ENCODE measurements at regions not wholly inside any gene's neighbourhood (a gene's known extent, or its start where the extent isn't known, plus 50 kb on each side); places are given as distances from the start of the nearest gene placed in this dataset.

- no peak overlapping the region for H3K9ac ChIP-seq (ENCODE audit: low read length)
- H3K9me3 ChIP-seq (ENCODE audit: low read length) = no peaks in the 10 kb centered on the region
- H3K79me2 ChIP-seq (ENCODE audit: insufficient read depth, low read length) = no peaks in the 10 kb centered on the region
- H3K9me2 ChIP-seq (ENCODE audit: low read depth, low read length) = no peaks in the 10 kb centered on the region
- H2AFZ ChIP-seq (ENCODE audit: low read length) = no peak overlapping the region
- H4K20me1 ChIP-seq (ENCODE audit: insufficient read depth, low read length) = no peaks in the 10 kb centered on the region
- H3K4me2 ChIP-seq (ENCODE audit: low read length) = no peak overlapping the region
- no peaks in the 10 kb centered on the region for H3K36me3 ChIP-seq (ENCODE audit: insufficient read depth, low read length)
- TF ChIP-seq, protein P1, sequence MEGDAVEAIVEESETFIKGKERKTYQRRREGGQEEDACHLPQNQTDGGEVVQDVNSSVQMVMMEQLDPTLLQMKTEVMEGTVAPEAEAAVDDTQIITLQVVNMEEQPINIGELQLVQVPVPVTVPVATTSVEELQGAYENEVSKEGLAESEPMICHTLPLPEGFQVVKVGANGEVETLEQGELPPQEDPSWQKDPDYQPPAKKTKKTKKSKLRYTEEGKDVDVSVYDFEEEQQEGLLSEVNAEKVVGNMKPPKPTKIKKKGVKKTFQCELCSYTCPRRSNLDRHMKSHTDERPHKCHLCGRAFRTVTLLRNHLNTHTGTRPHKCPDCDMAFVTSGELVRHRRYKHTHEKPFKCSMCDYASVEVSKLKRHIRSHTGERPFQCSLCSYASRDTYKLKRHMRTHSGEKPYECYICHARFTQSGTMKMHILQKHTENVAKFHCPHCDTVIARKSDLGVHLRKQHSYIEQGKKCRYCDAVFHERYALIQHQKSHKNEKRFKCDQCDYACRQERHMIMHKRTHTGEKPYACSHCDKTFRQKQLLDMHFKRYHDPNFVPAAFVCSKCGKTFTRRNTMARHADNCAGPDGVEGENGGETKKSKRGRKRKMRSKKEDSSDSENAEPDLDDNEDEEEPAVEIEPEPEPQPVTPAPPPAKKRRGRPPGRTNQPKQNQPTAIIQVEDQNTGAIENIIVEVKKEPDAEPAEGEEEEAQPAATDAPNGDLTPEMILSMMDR (IDR thresholded peaks at IDR 0.05; ENCODE audit: low read length) = no peak
- no peak for TF ChIP-seq EZH2 (IDR thresholded peaks at IDR 0.05; ENCODE audit: borderline replicate concordance, low read length)
- H3K27ac ChIP-seq (ENCODE audit: low read depth, low read length, poor library complexity, severe bottlenecking) = no peak overlapping the region
- H3K27me3 ChIP-seq (ENCODE audit: insufficient read depth, low read length) = no peaks in the 10 kb centered on the region
- H3K4me3 ChIP-seq (ENCODE audit: low read depth, low read length, poor library complexity, severe bottlenecking) = no peak overlapping the region
- no peaks in the 10 kb centered on the region for H3K4me1 ChIP-seq (ENCODE audit: insufficient read depth, low read length, severe bottlenecking)
- H3F3A ChIP-seq (ENCODE audit: insufficient read depth, low read length) = no peaks in the 10 kb centered on the region
Measured at GRCh38 chr3:145177828-145178227, 983.2 kb downstream of the PLOD2 start.

GRCh38 chr3:145182196-145182911 is 978.6 kb downstream of the PLOD2 start:
- Histone ChIP-seq H3K27ac (ENCODE audit: low read depth, low read length, poor library complexity, severe bottlenecking) (no peak overlapping the region), H3K4me1 (ENCODE audit: insufficient read depth, low read length, severe bottlenecking) (no peaks in the 10 kb centered on the region), H3K4me3 (ENCODE audit: low read depth, low read length, poor library complexity, severe bottlenecking) (no peak overlapping the region), H3K9ac (ENCODE audit: low read length) (no peak overlapping the region), H3K36me3 (ENCODE audit: insufficient read depth, low read length) (no peaks in the 10 kb centered on the region), H4K20me1 (ENCODE audit: insufficient read depth, low read length) (no peaks in the 10 kb centered on the region), H3F3A (ENCODE audit: insufficient read depth, low read length) (no peaks in the 10 kb centered on the region), H3K9me3 (ENCODE audit: low read length) (no peaks in the 10 kb centered on the region), H3K4me2 (ENCODE audit: low read length) (no peak overlapping the region), H3K9me2 (ENCODE audit: low read depth, low read length) (no peaks in the 10 kb centered on the region; the same call in 1 of the 2 replicates), H2AFZ (ENCODE audit: low read length) (no peak overlapping the region), H3K27me3 (ENCODE audit: insufficient read depth, low read length) (no peaks in the 10 kb centered on the region), H3K79me2 (ENCODE audit: insufficient read depth, low read length) (no peaks in the 10 kb centered on the region)
- TF ChIP-seq, protein P1 (IDR thresholded peaks at IDR 0.05; ENCODE audit: low read length) = no peak
- no peak for TF ChIP-seq EZH2 (IDR thresholded peaks at IDR 0.05; ENCODE audit: borderline replicate concordance, low read length)

- Histone ChIP-seq H3K9ac (ENCODE audit: low read length) (no peak overlapping the region), H3K4me2 (ENCODE audit: low read length) (no peak overlapping the region), H3K36me3 (ENCODE audit: insufficient read depth, low read length) (no peaks in the 10 kb centered on the region), H3F3A (ENCODE audit: insufficient read depth, low read length) (no peaks in the 10 kb centered on the region), H3K4me3 (ENCODE audit: low read depth, low read length, poor library complexity, severe bottlenecking) (no peak overlapping the region), H3K27ac (ENCODE audit: low read depth, low read length, poor library complexity, severe bottlenecking) (no peak overlapping the region), H4K20me1 (ENCODE audit: insufficient read depth, low read length) (no peaks in the 10 kb centered on the region), H2AFZ (ENCODE audit: low read length) (no peak overlapping the region), H3K4me1 (ENCODE audit: insufficient read depth, low read length, severe bottlenecking) (no peaks in the 10 kb centered on the region), H3K9me2 (ENCODE audit: low read depth, low read length) (no peaks in the 10 kb centered on the region; the same call in 1 of the 2 replicates), H3K9me3 (ENCODE audit: low read length) (no peaks in the 10 kb centered on the region), H3K79me2 (ENCODE audit: insufficient read depth, low read length) (no peaks in the 10 kb centered on the region), H3K27me3 (ENCODE audit: insufficient read depth, low read length) (no peaks in the 10 kb centered on the region)
- no peak for TF ChIP-seq EZH2 (IDR thresholded peaks at IDR 0.05; ENCODE audit: borderline replicate concordance, low read length)
- TF ChIP-seq, protein P1 (IDR thresholded peaks at IDR 0.05; ENCODE audit: low read length) = no peak
Measured at GRCh38 chr3:145183261-145183660, 977.7 kb downstream of the PLOD2 start.
